Gastroesophageal sphincter (tissue), 3 donors: ENCODE measurements at regions not wholly inside any gene's neighbourhood (a gene's known extent, or its start where the extent isn't known, plus 50 kb on each side); places are given as distances from the start of the nearest gene placed in this dataset.

Experiments
- CTCF ChIP-seq, 4 experiments: fragments of 200-600 bp in 2 of 4; fragments of 450-650 bp in 2 of 4; sonication (generic) in 1 of 4; IDR thresholded peaks; one replicate each; pipeline ENCODE4 v1.5.1; 2017 to 2019; ENCODE audit warnings: antibody characterized with exemption in 4 of 4, mild to moderate bottlenecking in 2 of 4, moderate library complexity in 2 of 4
- POLR2AphosphoS5 ChIP-seq: sonication (generic); formaldehyde crosslinking; IDR thresholded peaks from one replicate; pipeline ENCODE4 v1.6.1; 2017; ENCODE audit warnings: antibody characterized with exemption

DNA sequence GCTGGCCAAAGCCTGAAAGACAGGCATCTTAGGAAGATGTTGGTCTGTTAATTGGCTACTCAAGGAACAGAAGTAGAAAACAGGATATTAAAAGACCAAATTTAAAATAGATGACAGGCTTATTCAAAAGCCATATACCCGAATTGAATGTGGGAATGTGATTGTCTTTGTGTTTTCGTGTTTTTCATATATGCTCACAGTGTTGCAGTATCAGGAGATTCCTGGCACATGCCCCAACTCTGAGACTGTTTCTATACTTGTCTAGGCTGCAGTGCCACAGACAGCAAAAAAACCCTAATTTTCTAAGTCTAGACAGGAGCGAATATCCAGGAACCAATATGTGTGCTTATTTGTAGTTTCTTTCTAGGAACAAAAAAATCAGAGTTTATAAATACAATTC, 57.4 kb upstream of the KRR1 start:
- TF ChIP-seq CTCF (IDR thresholded peaks at IDR 0.05), result no peak
- TF ChIP-seq POLR2AphosphoS5, result no peak
